ENCODE measurements at regions not wholly inside any gene's neighbourhood (a gene's known extent, or its start where the extent isn't known, plus 50 kb on each side); places are given as distances from the start of the nearest gene placed in this dataset.

DNA sequence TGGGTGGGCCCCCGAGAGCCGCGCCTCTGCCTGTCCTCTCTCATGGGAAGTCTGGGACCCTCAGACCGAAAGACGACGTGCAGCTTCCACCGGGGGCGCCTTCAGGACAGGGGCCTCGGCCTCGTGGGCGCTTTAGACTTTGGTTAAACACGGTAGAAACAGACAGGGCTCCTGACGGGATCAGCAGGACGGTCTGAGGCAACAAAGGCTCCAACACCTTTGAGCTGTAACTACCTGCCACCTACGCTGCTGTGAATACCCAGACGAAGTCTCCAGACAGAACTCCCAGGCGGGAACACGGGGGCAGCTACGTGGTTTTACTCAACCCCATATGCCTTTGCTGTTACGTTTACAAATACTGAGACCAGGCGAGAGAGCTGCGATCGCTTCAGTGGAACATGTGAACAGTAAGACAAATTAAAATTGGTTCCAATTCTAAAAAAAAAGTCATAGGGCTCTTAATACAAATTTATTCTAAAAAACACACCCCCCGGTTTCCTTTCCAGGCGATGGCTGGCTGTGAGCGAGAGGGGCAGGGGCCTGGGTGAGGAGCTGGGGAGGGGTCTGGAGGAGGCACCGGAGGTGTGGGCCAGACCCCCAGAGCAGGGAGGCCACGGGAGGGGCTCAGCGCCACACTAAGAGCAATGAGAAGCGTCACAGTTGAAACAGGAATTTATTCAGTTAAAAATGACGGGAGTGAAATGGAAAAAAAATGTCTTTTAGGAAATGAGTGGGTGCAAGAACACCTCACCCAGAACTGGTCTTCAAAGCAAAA lies 453.2 kb downstream of the QKI start (continued):
- TF ChIP-seq PPARA (CRISPR knock-in tag; IDR thresholded peaks at IDR 0.05; ENCODE audit: borderline replicate concordance): no peak
- TF ChIP-seq, protein P1, sequence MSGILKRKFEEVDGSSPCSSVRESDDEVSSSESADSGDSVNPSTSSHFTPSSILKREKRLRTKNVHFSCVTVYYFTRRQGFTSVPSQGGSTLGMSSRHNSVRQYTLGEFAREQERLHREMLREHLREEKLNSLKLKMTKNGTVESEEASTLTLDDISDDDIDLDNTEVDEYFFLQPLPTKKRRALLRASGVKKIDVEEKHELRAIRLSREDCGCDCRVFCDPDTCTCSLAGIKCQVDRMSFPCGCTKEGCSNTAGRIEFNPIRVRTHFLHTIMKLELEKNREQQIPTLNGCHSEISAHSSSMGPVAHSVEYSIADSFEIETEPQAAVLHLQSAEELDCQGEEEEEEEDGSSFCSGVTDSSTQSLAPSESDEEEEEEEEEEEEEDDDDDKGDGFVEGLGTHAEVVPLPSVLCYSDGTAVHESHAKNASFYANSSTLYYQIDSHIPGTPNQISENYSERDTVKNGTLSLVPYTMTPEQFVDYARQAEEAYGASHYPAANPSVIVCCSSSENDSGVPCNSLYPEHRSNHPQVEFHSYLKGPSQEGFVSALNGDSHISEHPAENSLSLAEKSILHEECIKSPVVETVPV (CRISPR knock-in tag; IDR thresholded peaks at IDR 0.05): no peak
- TF ChIP-seq ISL1 (CRISPR knock-in tag; IDR thresholded peaks at IDR 0.05): no peak
- no peak for TF ChIP-seq ARNTL (CRISPR knock-in tag; IDR thresholded peaks at IDR 0.05; ENCODE audit: borderline replicate concordance, low read depth)
- TF ChIP-seq, protein P2, sequence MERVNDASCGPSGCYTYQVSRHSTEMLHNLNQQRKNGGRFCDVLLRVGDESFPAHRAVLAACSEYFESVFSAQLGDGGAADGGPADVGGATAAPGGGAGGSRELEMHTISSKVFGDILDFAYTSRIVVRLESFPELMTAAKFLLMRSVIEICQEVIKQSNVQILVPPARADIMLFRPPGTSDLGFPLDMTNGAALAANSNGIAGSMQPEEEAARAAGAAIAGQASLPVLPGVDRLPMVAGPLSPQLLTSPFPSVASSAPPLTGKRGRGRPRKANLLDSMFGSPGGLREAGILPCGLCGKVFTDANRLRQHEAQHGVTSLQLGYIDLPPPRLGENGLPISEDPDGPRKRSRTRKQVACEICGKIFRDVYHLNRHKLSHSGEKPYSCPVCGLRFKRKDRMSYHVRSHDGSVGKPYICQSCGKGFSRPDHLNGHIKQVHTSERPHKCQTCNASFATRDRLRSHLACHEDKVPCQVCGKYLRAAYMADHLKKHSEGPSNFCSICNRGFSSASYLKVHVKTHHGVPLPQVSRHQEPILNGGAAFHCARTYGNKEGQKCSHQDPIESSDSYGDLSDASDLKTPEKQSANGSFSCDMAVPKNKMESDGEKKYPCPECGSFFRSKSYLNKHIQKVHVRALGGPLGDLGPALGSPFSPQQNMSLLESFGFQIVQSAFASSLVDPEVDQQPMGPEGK (CRISPR knock-in tag; IDR thresholded peaks at IDR 0.05; ENCODE audit: borderline replicate concordance): no peak
- no peak for TF ChIP-seq BACH2 (CRISPR knock-in tag; IDR thresholded peaks at IDR 0.05; ENCODE audit: borderline replicate concordance)
- TF ChIP-seq ZFP3 (CRISPR knock-in tag; IDR thresholded peaks at IDR 0.05): no peak
- no peak for TF ChIP-seq TCF4 (CRISPR knock-in tag; IDR thresholded peaks at IDR 0.05; ENCODE audit: borderline replicate concordance)
- TF ChIP-seq SNAI2 (CRISPR knock-in tag; IDR thresholded peaks at IDR 0.05): no peak

DNA sequence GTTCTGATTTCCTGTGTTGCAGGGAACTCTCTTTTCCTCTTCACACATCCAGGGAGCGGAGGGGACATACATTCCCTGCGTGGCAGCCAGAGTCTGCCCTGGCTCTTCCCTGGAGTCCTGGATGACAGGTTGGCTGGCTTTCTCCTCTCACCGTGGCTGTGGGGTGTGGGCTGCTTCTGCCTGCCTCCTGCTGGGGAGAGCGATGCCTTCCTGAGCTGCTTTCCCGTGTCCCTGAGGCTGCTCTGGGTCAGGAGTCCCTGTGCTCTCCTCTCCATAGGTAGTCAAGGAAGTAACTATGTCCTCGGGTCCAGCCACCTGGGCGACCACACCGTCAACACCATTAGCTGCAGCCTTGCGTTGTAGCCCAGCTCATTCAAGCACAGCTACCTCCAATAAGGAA lies 451.7 kb downstream of the QKI start:
- ATAC-seq: no peak
- TF ChIP-seq TOX (CRISPR knock-in tag; IDR thresholded peaks at IDR 0.05; ENCODE audit: borderline replicate concordance): no peak
- TF ChIP-seq ZNF8 (CRISPR knock-in tag; IDR thresholded peaks at IDR 0.05): no peak
- no peak for TF ChIP-seq ISL1 (CRISPR knock-in tag; IDR thresholded peaks at IDR 0.05)
- TF ChIP-seq, protein P2 (CRISPR knock-in tag; IDR thresholded peaks at IDR 0.05; ENCODE audit: borderline replicate concordance): no peak
- no peak for TF ChIP-seq ARNTL (CRISPR knock-in tag; IDR thresholded peaks at IDR 0.05; ENCODE audit: borderline replicate concordance, low read depth)
- no peak for TF ChIP-seq GLIS3 (CRISPR knock-in tag; IDR thresholded peaks at IDR 0.05)
- no peak for TF ChIP-seq TCF4 (CRISPR knock-in tag; IDR thresholded peaks at IDR 0.05; ENCODE audit: borderline replicate concordance)
- TF ChIP-seq, protein P1 (CRISPR knock-in tag; IDR thresholded peaks at IDR 0.05): no peak
- no peak for TF ChIP-seq RARB (CRISPR knock-in tag; IDR thresholded peaks at IDR 0.05)
- no peak for TF ChIP-seq ZNF565 (CRISPR knock-in tag; conservative IDR thresholded peaks at IDR 0.05; ENCODE audit: low read depth)

DNA sequence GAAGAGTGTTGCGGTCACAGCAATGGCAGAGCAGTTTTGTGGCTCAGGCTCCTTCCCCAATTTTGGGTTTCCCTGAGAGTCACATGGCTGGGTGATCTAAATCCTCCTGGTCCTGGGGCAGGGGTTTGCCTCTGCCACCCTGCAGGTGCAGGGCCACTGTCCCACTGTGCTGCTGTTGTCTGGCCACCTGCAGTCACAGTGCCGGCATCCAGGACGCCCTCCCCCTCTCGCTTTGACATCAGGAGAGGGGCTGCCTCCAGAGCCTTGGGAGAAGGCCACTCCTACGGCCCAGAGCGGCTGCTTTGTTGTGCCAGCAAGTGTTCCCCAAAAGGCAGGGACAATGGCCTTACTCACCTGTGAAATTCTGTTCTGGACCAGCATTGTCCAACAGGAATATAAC lies 449.0 kb downstream of the QKI start:
- TF ChIP-seq PPARA (CRISPR knock-in tag; IDR thresholded peaks at IDR 0.05; ENCODE audit: borderline replicate concordance) (no peak), ESRRG (CRISPR knock-in tag; IDR thresholded peaks at IDR 0.05) (no peak), OSR1 (CRISPR knock-in tag; IDR thresholded peaks at IDR 0.05) (no peak), BACH2 (CRISPR knock-in tag; IDR thresholded peaks at IDR 0.05; ENCODE audit: borderline replicate concordance) (no peak), ARNTL (CRISPR knock-in tag; IDR thresholded peaks at IDR 0.05; ENCODE audit: borderline replicate concordance, low read depth) (no peak), ZC3H10 (CRISPR knock-in tag; IDR thresholded peaks at IDR 0.05) (no peak), ZNF565 (CRISPR knock-in tag; conservative IDR thresholded peaks at IDR 0.05; ENCODE audit: low read depth) (no peak)
- TF ChIP-seq, protein P3, sequence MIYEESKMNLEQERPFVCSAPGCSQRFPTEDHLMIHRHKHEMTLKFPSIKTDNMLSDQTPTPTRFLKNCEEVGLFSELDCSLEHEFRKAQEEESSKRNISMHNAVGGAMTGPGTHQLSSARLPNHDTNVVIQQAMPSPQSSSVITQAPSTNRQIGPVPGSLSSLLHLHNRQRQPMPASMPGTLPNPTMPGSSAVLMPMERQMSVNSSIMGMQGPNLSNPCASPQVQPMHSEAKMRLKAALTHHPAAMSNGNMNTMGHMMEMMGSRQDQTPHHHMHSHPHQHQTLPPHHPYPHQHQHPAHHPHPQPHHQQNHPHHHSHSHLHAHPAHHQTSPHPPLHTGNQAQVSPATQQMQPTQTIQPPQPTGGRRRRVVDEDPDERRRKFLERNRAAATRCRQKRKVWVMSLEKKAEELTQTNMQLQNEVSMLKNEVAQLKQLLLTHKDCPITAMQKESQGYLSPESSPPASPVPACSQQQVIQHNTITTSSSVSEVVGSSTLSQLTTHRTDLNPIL (CRISPR knock-in tag; IDR thresholded peaks at IDR 0.05; ENCODE audit: low read depth): no peak
- TF ChIP-seq, protein P4, sequence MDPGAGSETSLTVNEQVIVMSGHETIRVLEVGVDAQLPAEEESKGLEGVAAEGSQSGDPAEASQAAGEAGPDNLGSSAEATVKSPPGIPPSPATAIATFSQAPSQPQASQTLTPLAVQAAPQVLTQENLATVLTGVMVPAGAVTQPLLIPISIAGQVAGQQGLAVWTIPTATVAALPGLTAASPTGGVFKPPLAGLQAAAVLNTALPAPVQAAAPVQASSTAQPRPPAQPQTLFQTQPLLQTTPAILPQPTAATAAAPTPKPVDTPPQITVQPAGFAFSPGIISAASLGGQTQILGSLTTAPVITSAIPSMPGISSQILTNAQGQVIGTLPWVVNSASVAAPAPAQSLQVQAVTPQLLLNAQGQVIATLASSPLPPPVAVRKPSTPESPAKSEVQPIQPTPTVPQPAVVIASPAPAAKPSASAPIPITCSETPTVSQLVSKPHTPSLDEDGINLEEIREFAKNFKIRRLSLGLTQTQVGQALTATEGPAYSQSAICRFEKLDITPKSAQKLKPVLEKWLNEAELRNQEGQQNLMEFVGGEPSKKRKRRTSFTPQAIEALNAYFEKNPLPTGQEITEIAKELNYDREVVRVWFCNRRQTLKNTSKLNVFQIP (CRISPR knock-in tag; IDR thresholded peaks at IDR 0.05; ENCODE audit: borderline replicate concordance, low read depth): no peak
- no peak for ATAC-seq

All from SK-N-SH treated with all-trans-retinoic acid at 6 μM for 48 hours (cell line).